ENCODE measurements at regions not wholly inside any gene's neighbourhood (a gene's known extent, or its start where the extent isn't known, plus 50 kb on each side); places are given as distances from the start of the nearest gene placed in this dataset.

DNA sequence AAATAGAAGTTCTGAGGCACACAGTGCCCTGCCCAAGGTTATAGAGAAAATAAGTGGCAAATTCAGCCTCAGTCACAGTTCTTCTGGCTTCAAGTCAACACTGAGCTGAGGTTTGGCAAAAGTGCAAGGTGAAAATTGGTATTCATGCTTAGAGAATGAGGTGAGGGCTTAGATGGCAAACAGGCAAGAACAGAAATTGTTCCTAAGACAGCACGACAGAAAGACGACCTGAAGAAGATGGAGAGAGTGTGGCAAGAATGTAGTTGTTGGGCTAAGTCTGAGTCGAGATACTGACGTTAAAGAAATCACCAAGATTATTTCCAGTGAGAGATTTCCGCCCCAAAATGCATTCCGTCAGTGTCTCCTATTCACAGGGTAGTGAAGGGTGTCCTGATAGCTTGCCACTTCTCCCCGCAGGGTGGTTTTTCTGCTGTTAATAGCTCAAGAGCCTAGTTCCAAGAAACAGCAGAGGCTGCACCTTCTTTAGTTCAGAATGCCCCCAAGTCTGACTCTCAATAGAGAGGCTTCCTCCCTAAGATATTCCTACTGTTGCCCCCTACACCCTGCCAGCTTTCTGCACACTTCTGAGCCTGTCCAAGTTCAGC lies 260.8 kb upstream of the AMIGO2 start:
- TF ChIP-seq, protein P1, sequence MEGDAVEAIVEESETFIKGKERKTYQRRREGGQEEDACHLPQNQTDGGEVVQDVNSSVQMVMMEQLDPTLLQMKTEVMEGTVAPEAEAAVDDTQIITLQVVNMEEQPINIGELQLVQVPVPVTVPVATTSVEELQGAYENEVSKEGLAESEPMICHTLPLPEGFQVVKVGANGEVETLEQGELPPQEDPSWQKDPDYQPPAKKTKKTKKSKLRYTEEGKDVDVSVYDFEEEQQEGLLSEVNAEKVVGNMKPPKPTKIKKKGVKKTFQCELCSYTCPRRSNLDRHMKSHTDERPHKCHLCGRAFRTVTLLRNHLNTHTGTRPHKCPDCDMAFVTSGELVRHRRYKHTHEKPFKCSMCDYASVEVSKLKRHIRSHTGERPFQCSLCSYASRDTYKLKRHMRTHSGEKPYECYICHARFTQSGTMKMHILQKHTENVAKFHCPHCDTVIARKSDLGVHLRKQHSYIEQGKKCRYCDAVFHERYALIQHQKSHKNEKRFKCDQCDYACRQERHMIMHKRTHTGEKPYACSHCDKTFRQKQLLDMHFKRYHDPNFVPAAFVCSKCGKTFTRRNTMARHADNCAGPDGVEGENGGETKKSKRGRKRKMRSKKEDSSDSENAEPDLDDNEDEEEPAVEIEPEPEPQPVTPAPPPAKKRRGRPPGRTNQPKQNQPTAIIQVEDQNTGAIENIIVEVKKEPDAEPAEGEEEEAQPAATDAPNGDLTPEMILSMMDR (conservative IDR thresholded peaks at IDR 0.05; ENCODE audit: low read depth, low read length), result no peak
- no peak for TF ChIP-seq EZH2 (IDR thresholded peaks at IDR 0.05; ENCODE audit: borderline replicate concordance, low read depth, low read length, poor library complexity, severe bottlenecking)
